Peyer's patch (tissue), 4 donors: ENCODE measurements at regions not wholly inside any gene's neighbourhood (a gene's known extent, or its start where the extent isn't known, plus 50 kb on each side); places are given as distances from the start of the nearest gene placed in this dataset.

Experiments used
- CTCF ChIP-seq, 6 experiments: fragments of 450-650 bp in 4 of 6; fragments of 200-600 bp in 2 of 6; sonication (generic) in 1 of 6; IDR thresholded peaks; one replicate each; pipeline ENCODE4 v1.5.1; 2017 to 2019; ENCODE audit warnings: antibody characterized with exemption in 6 of 6, mild to moderate bottlenecking in 3 of 6, moderate library complexity in 1 of 6
- POLR2A ChIP-seq, 2 donors: fragments of 450-650 bp; IDR thresholded peaks; one replicate each; pipeline ENCODE4 v1.5.1; 2017; ENCODE audit warnings: antibody characterized with exemption in 2 of 2, mild to moderate bottlenecking in 2 of 2, moderate library complexity in 2 of 2

DNA sequence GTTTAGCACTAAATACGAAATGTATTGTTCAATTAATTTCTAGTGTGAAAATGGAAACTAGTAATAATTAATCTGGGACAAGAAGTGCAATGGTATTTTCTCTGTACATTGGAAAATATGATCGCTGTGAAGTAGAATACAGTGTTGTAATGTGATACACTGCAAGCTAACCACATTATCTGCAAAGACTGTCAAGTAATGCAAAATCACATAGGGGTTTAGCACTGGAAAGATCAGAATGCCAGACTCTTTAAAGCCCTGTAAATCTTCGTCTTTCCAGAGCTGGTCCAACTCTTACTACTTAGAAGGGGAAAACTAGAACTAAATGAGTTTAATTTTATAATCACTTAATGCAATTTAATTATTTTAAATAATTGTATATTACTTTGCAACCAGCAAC, 544.5 kb upstream of the ANO3 start:
- TF ChIP-seq POLR2A (IDR thresholded peaks at IDR 0.05) (no peak), CTCF (IDR thresholded peaks at IDR 0.05) (no peak)
